ENCODE measurements at regions not wholly inside any gene's neighbourhood (a gene's known extent, or its start where the extent isn't known, plus 50 kb on each side); places are given as distances from the start of the nearest gene placed in this dataset.

DNA sequence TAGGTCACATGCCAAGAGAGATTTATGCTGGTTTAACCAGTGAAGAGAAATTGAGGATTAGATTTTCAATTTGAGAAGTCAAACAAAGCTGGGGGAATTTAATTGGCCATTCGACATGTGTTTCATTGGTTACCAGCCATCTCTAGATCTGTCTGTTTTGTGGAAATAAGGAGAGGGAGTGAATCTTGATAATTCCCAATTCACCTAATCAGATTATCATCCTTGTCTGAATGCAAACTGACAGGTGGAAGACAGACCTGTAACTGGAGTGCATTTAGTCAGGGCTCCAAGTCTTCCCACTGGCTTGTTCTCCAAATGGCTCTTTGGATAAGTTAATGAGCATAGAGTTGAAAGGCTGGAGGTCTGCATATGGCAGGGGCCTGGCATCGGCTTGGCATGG is 1049.3 kb downstream of the NTRK3 start:
- H3K4me1 ChIP-seq = no peaks in the 10 kb centered on the region
- TF ChIP-seq, protein P1, sequence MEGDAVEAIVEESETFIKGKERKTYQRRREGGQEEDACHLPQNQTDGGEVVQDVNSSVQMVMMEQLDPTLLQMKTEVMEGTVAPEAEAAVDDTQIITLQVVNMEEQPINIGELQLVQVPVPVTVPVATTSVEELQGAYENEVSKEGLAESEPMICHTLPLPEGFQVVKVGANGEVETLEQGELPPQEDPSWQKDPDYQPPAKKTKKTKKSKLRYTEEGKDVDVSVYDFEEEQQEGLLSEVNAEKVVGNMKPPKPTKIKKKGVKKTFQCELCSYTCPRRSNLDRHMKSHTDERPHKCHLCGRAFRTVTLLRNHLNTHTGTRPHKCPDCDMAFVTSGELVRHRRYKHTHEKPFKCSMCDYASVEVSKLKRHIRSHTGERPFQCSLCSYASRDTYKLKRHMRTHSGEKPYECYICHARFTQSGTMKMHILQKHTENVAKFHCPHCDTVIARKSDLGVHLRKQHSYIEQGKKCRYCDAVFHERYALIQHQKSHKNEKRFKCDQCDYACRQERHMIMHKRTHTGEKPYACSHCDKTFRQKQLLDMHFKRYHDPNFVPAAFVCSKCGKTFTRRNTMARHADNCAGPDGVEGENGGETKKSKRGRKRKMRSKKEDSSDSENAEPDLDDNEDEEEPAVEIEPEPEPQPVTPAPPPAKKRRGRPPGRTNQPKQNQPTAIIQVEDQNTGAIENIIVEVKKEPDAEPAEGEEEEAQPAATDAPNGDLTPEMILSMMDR (IDR thresholded peaks at IDR 0.05) = no peak
- WGBS, 2 donors = 84 to 86% methylated on average over 2 of the region's 2 CpGs
- H3K36me3 ChIP-seq = no peaks in the 10 kb centered on the region
- DNase-seq (no peak), ATAC-seq (no peak)
- H3K27ac ChIP-seq = no peak overlapping the region
- H3K9me3 ChIP-seq = no peaks in the 10 kb centered on the region
- H3K27me3 ChIP-seq = no peaks in the 10 kb centered on the region
- intact Hi-C loops (cut with DNase I) = no loop called here
- no peak overlapping the region for H3K4me3 ChIP-seq

DNA sequence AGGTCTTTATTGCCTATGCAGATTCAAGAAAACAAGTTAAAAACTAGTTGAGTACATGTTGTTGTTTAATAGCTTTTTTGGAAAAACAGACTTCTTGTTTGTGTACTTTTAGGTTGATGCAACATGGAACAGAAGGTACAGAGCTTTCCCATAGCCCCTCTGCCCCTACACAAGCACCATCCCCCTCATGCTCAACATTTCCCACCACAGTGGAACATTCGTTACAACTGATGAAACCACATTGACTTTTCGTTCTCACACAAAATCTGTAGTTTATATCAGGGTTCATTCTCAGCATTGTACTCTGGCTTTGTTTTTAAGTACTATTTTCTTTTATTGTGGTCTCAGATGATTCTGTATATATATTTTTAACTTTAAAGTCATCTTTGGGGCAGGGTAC is 1054.6 kb downstream of the NTRK3 start:
- intact Hi-C loops (cut with DNase I) = no loop called here
- 41 to 76% methylated on average over 2 of the region's 2 CpGs for WGBS, 2 donors
- no peak for ATAC-seq

DNA sequence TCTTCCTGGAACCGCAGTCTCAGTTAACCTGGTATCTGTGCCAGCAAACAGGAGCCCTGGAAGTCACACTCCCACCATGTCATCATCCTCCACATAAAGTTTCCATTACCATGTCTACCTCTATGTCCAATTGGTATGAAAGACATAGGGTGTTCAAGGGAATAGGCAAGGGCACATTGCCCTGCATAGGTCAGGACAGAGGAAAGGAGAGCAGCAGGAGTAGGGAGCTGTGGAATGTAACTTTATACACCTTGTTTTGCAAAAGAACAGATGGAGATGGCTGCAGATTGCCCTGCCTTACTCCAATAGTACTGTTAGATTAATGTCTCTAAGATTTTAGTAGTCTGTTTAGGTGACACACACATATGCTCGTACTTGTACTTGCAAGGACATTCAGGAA is 1056.4 kb downstream of the NTRK3 start:
- 68 to 74% methylated on average over 2 of the region's 2 CpGs for WGBS, 2 donors

More for the DNA sequence above, 1054.6 kb downstream of the NTRK3 start:
- TF ChIP-seq, protein P1 (IDR thresholded peaks at IDR 0.05) = no peak
- no peak overlapping the region for H3K4me3 ChIP-seq
- no peaks in the 10 kb centered on the region for H3K4me1 ChIP-seq
- no peaks in the 10 kb centered on the region for H3K9me3 ChIP-seq
- H3K27ac ChIP-seq = no peak overlapping the region
- no peak for DNase-seq
- no peaks in the 10 kb centered on the region for H3K36me3 ChIP-seq
- peaks cover 0 to 5% (median 0%) of the 10 kb centered on the region in 7 donors for H3K27me3 ChIP-seq

DNA sequence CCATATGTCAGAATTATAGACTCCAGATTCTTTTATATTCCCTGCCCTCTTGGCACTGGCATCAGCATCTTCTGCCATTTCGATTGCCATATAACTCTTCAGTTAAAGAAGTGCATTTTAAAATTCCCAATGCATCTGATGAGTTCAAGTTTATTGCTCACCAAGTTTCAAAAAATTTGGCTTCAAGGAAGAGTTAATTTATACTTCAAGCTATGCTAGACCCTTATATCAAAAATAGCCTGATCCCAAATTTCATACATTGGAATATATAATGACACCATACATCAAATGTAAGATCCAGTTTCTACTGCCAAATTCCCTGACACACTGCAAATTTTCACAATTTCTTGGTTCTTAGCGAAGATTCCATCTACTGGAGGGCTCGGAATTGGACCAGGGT is 1058.6 kb downstream of the NTRK3 start:
- no peaks in the 10 kb centered on the region for H3K9me3 ChIP-seq
- intact Hi-C loops (cut with DNase I) = no loop called here
- no peak for DNase-seq
- no peaks in the 10 kb centered on the region for H3K4me1 ChIP-seq
- WGBS, 2 donors = 75 to 83% methylated on average over 3 of the region's 3 CpGs
- TF ChIP-seq, protein P1 (IDR thresholded peaks at IDR 0.05) = no peak
- no peak overlapping the region for H3K4me3 ChIP-seq
- ATAC-seq = no peak
- H3K36me3 ChIP-seq = no peaks in the 10 kb centered on the region
- H3K27me3 ChIP-seq = peaks cover 0 to 5% (median 0%) of the 10 kb centered on the region in 7 donors
- H3K27ac ChIP-seq = no peak overlapping the region

More for the DNA sequence above, 1056.4 kb downstream of the NTRK3 start:
- ATAC-seq (no peak), DNase-seq (no peak)
- intact Hi-C loops (cut with DNase I) = no loop called here
- Histone ChIP-seq H3K27ac (no peak overlapping the region), H3K36me3 (no peaks in the 10 kb centered on the region), H3K9me3 (no peaks in the 10 kb centered on the region), H3K4me3 (no peak overlapping the region), H3K27me3 (peaks cover 0 to 5% (median 0%) of the 10 kb centered on the region in 7 donors), H3K4me1 (no peaks in the 10 kb centered on the region)
- TF ChIP-seq, protein P1 (IDR thresholded peaks at IDR 0.05) = no peak
